ENCODE measurements at regions not wholly inside any gene's neighbourhood (a gene's known extent, or its start where the extent isn't known, plus 50 kb on each side); places are given as distances from the start of the nearest gene placed in this dataset.

GRCh38 chr16:58793366-58793765, 59.2 kb upstream of the GOT2 start:
- TF ChIP-seq CTCF (IDR thresholded peaks at IDR 0.05) (no peak), POLR2A (IDR thresholded peaks at IDR 0.05) (no peak)

All from lower leg skin (tissue), 3 donors.